Activated gamma-delta T cell (primary cell): ENCODE measurements at regions not wholly inside any gene's neighbourhood (a gene's known extent, or its start where the extent isn't known, plus 50 kb on each side); places are given as distances from the start of the nearest gene placed in this dataset.

Experiments used
- DNase-seq: peaks from one replicate; lab custom pipeline; 2025; lab: John Stamatoyannopoulos, UW

GRCh38 chr10:123409426-123409825 is 255.2 kb downstream of the BUB3 start:
- no peak for DNase-seq

- no peak for DNase-seq
Measured at GRCh38 chr10:123409884-123410283, 255.7 kb downstream of the BUB3 start.

GRCh38 chr10:123413353-123413752 is 252.8 kb upstream of the GPR26 start:
- no peak for DNase-seq

GRCh38 chr10:123415523-123415922 is 250.6 kb upstream of the GPR26 start:
- no peak for DNase-seq

GRCh38 chr10:123417414-123417813 is 248.7 kb upstream of the GPR26 start:
- DNase-seq, result no peak

GRCh38 chr10:123421461-123421860 is 244.7 kb upstream of the GPR26 start:
- no peak for DNase-seq

GRCh38 chr10:123422261-123422660 is 243.9 kb upstream of the GPR26 start:
- DNase-seq, result no peak

GRCh38 chr10:123424537-123424936 is 241.6 kb upstream of the GPR26 start:
- no peak for DNase-seq

- no peak for DNase-seq
Measured at GRCh38 chr10:123425680-123426079, 240.5 kb upstream of the GPR26 start.

- no peak for DNase-seq
Measured at GRCh38 chr10:123427165-123427786, 238.9 kb upstream of the GPR26 start.

- DNase-seq, result no peak
Measured at GRCh38 chr10:123428391-123428790, 237.8 kb upstream of the GPR26 start.

GRCh38 chr10:123429706-123430221 is 236.4 kb upstream of the GPR26 start:
- DNase-seq, result no peak

GRCh38 chr10:123433539-123433938 is 232.6 kb upstream of the GPR26 start:
- no peak for DNase-seq

GRCh38 chr10:123434435-123435039 is 231.6 kb upstream of the GPR26 start:
- DNase-seq, result no peak

GRCh38 chr10:123442901-123443300 is 223.3 kb upstream of the GPR26 start:
- no peak for DNase-seq

GRCh38 chr10:123443924-123444323 is 222.2 kb upstream of the GPR26 start:
- no peak for DNase-seq

- no peak for DNase-seq
Measured at GRCh38 chr10:123445261-123445775, 220.8 kb upstream of the GPR26 start.

- DNase-seq, result no peak
Measured at GRCh38 chr10:123446449-123447156, 219.6 kb upstream of the GPR26 start.

GRCh38 chr10:123449234-123449962 is 216.8 kb upstream of the GPR26 start:
- DNase-seq, result no peak

- no peak for DNase-seq
Measured at GRCh38 chr10:123450956-123451605, 215.1 kb upstream of the GPR26 start.

- DNase-seq, result no peak
Measured at GRCh38 chr10:123451618-123452245, 214.4 kb upstream of the GPR26 start.
